Astrocyte (in vitro differentiated cells and primary cell): ENCODE measurements at regions not wholly inside any gene's neighbourhood (a gene's known extent, or its start where the extent isn't known, plus 50 kb on each side); places are given as distances from the start of the nearest gene placed in this dataset.
"Not testable (repeated sequence)": the region's sequence is repeated elsewhere in the genome, so short reads cannot be mapped to it uniquely, and the experiment has no call there.

Experiments
- CTCF ChIP-seq: IDR thresholded peaks from 2 replicates; pipeline ENCODE4 v1.5.1; 2011; ENCODE audit warnings: low read depth, mild to moderate bottlenecking, inconsistent platforms, low read length, moderate library complexity; ENCODE audit not compliant: insufficient read depth
- EZH2 ChIP-seq: IDR thresholded peaks from 2 replicates; pipeline ENCODE4 v1.6.1; 2012; ENCODE audit warnings: mild to moderate bottlenecking, low read length, inconsistent platforms; ENCODE audit not compliant: insufficient read depth

- TF ChIP-seq CTCF, EZH2: not testable (repeated sequence)
Measured at GRCh38 chr5:101040002-101040401, 136.9 kb upstream of the ST8SIA4 start.
